ENCODE measurements at regions not wholly inside any gene's neighbourhood (a gene's known extent, or its start where the extent isn't known, plus 50 kb on each side); places are given as distances from the start of the nearest gene placed in this dataset.

DNA sequence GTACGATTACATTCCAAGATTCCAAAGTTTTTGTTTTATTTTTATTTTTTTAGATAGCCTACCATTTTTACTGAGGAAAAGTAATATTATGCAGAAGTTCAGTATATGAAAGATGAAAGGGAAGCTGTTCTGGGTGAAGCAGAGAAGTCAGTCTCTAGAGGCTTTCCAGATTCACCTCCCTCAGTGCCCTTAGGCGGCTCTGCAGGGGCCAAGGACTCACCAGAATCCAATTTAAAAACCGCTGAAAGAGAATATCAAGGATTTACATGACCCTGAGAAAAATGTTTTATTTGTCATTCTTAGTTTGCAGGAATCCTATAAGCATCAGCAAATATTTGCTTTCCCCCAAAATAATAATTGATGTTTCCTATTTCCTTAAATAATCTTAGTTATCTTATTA is 1084.6 kb upstream of the ARRDC3 start:
- H3K4me1 ChIP-seq (ENCODE audit: insufficient read depth), result peaks cover 2% of the 10 kb centered on the region
- TF ChIP-seq EP300 (IDR thresholded peaks at IDR 0.05) (no peak), POLR2A (IDR thresholded peaks at IDR 0.05) (no peak)
- TF ChIP-seq, protein P1, sequence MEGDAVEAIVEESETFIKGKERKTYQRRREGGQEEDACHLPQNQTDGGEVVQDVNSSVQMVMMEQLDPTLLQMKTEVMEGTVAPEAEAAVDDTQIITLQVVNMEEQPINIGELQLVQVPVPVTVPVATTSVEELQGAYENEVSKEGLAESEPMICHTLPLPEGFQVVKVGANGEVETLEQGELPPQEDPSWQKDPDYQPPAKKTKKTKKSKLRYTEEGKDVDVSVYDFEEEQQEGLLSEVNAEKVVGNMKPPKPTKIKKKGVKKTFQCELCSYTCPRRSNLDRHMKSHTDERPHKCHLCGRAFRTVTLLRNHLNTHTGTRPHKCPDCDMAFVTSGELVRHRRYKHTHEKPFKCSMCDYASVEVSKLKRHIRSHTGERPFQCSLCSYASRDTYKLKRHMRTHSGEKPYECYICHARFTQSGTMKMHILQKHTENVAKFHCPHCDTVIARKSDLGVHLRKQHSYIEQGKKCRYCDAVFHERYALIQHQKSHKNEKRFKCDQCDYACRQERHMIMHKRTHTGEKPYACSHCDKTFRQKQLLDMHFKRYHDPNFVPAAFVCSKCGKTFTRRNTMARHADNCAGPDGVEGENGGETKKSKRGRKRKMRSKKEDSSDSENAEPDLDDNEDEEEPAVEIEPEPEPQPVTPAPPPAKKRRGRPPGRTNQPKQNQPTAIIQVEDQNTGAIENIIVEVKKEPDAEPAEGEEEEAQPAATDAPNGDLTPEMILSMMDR (IDR thresholded peaks at IDR 0.05), result no peak
- no peaks in the 10 kb centered on the region for H3K9me3 ChIP-seq
- no peak overlapping the region for H3K4me3 ChIP-seq
- intact Hi-C loops (cut with DNase I), result no loop called here
- no peak for DNase-seq
- H3K36me3 ChIP-seq, result no peaks in the 10 kb centered on the region
- no peaks in the 10 kb centered on the region for H3K27me3 ChIP-seq
- WGBS, 3 donors, result 35 to 57% (median 37%) methylated on average over 3 of the region's 3 CpGs
- no peak overlapping the region for H3K27ac ChIP-seq

DNA sequence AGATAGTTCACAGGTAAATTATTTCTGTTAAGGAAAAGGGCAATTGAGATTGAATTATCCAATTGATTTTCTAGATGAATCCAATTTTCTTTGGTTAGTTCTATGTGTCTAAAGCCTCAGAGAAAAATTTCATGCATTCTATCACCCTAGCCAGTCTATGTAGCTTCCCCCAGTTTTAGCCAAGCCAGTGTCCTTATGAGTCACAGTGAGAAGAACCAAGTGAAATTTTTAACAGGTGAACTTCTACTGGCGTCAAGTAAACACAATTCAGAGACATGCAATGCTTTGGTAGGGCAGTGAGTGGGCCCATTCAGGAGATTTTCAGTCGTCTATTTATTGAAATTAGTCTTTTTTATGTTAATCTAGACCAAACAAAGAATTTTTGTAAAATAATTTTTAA is 1077.4 kb upstream of the ARRDC3 start:
- peaks cover 0 to 3% of the 10 kb centered on the region in 2 donors for H3K9me3 ChIP-seq
- 61 to 73% (median 62%) methylated on average over 2 of the region's 2 CpGs for WGBS, 3 donors
- no peaks in the 10 kb centered on the region for H3K36me3 ChIP-seq
- DNase-seq, result no peak
- TF ChIP-seq POLR2A (IDR thresholded peaks at IDR 0.05) (no peak), EP300 (IDR thresholded peaks at IDR 0.05) (no peak)
- TF ChIP-seq, protein P1 (IDR thresholded peaks at IDR 0.05), result no peak
- intact Hi-C loops (cut with DNase I), result no loop called here
- H3K27me3 ChIP-seq, result no peaks in the 10 kb centered on the region
- H3K4me1 ChIP-seq (ENCODE audit: insufficient read depth), result no peaks in the 10 kb centered on the region
- H3K27ac ChIP-seq, result no peak overlapping the region
- H3K4me3 ChIP-seq, result no peak overlapping the region

DNA sequence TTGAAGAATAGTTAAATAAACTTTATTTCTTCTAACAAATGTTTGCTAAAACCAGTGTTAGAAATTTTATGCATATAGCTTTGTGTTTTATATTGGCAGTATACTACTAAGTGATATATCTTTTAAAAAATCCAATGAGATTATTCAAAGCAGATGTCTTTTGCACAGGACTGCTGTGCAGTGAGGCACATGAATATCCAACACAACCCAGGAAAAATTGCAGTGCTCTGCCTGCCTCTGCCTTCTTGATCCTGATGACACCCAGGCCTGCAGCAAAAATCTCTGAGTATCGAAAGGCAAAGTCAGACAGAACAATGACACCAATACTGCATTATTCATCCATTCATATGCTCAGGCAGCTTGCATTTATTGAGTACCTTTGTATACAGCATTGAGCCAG is 1076.5 kb upstream of the ARRDC3 start:
- intact Hi-C loops (cut with DNase I), result no loop called here
- Histone ChIP-seq H3K4me3 (no peak overlapping the region), H3K27ac (no peak overlapping the region), H3K4me1 (ENCODE audit: insufficient read depth) (no peaks in the 10 kb centered on the region), H3K27me3 (no peaks in the 10 kb centered on the region), H3K36me3 (no peaks in the 10 kb centered on the region), H3K9me3 (peaks cover 0 to 3% of the 10 kb centered on the region in 2 donors)
- WGBS, 3 donors, result 93 to 98% (median 94%) methylated on average over 1 of the region's 1 CpG
- DNase-seq, result no peak
- TF ChIP-seq, protein P1 (IDR thresholded peaks at IDR 0.05), result no peak
- TF ChIP-seq POLR2A (IDR thresholded peaks at IDR 0.05) (no peak), EP300 (IDR thresholded peaks at IDR 0.05) (no peak)

DNA sequence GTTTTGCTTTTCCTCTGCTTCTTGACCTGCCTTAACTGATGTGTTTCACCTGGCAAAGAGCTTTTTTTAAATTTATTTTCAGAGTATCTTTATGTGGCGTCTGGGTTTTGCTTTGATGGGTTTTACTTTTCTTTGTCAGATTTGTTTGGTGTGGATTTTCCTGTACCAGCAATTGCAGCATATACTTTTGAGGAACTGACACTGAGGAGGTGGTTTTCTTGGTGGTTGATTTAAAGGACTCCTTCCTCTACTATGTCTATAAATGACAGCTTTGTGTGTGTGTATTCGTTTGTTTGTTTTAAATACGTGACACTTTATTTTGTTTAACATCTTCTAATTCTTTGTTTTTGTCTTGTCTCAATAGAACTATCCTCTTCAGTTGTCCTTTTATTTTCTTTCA is 1071.9 kb upstream of the ARRDC3 start:
- H3K36me3 ChIP-seq, result no peaks in the 10 kb centered on the region
- intact Hi-C loops (cut with DNase I), result no loop called here

More for the DNA sequence above, 1071.9 kb upstream of the ARRDC3 start:
- Histone ChIP-seq H3K27ac (no peak overlapping the region), H3K4me1 (ENCODE audit: insufficient read depth) (no peaks in the 10 kb centered on the region), H3K4me3 (no peak overlapping the region), H3K27me3 (no peaks in the 10 kb centered on the region), H3K9me3 (peaks cover 0 to 3% of the 10 kb centered on the region in 2 donors)
- TF ChIP-seq EP300 (IDR thresholded peaks at IDR 0.05) (no peak), POLR2A (IDR thresholded peaks at IDR 0.05) (no peak)
- TF ChIP-seq, protein P1 (IDR thresholded peaks at IDR 0.05), result no peak
- WGBS, 3 donors, result 84 to 90% (median 84%) methylated on average over 3 of the region's 3 CpGs
- no peak for DNase-seq
